Fibroblast of lung (primary cell): ENCODE measurements at regions not wholly inside any gene's neighbourhood (a gene's known extent, or its start where the extent isn't known, plus 50 kb on each side); places are given as distances from the start of the nearest gene placed in this dataset.

ENCODE experiments used
- DNase-seq, 2 donors: peaks; one replicate each; pipeline versions ENCODE4 v3.0.0 to v3.0.0-alpha.2; 2010; ENCODE audit warnings: low read depth in 2 of 2
- H2AFZ ChIP-seq: 2 replicates; pipeline ENCODE4 v1.5.1; 2012; ENCODE audit warnings: low read length, control low read depth, inconsistent platforms
- H3K27ac ChIP-seq: 2 replicates; pipeline ENCODE4 v1.5.1; 2011; ENCODE audit warnings: low read length, control low read depth; ENCODE audit not compliant: insufficient read depth
- H3K27me3 ChIP-seq: 2 replicates; pipeline ENCODE4 v1.5.1; 2011; ENCODE audit warnings: mild to moderate bottlenecking, low read length; ENCODE audit not compliant: control insufficient read depth, insufficient read depth
- H3K36me3 ChIP-seq: 2 replicates; pipeline ENCODE4 v1.5.1; 2011; ENCODE audit warnings: low read length; ENCODE audit not compliant: control insufficient read depth, insufficient read depth
- H3K4me1 ChIP-seq: 2 replicates; pipeline ENCODE4 v1.5.1; 2011; ENCODE audit warnings: low read length; ENCODE audit not compliant: control insufficient read depth, insufficient read depth; ENCODE audit errors: extremely low read depth
- H3K4me2 ChIP-seq: 2 replicates; pipeline ENCODE4 v1.5.1; 2011; ENCODE audit warnings: low read length, control low read depth; ENCODE audit not compliant: insufficient read depth; ENCODE audit errors: extremely low read depth
- H3K4me3 ChIP-seq, 4 experiments: fragments of 200-600 bp in 1 of 4; sonication (generic) in 1 of 4; replicated peaks in 1 of 4; 2 replicates each; pipeline ENCODE4 v1.5.1; 2011 to 2016; ENCODE audit warnings: low read length in 4 of 4, low read depth in 3 of 4, mild to moderate bottlenecking in 3 of 4, control low read depth in 2 of 4, inconsistent platforms in 1 of 4, mixed read lengths in 1 of 4; ENCODE audit not compliant: insufficient read depth in 1 of 4; ENCODE audit errors: control extremely low read depth in 1 of 4
- H3K79me2 ChIP-seq: 2 replicates; pipeline ENCODE4 v1.5.1; 2012; ENCODE audit warnings: mild to moderate bottlenecking, low read length, inconsistent platforms; ENCODE audit not compliant: control insufficient read depth, insufficient read depth
- H3K9ac ChIP-seq: 2 replicates; pipeline ENCODE4 v1.5.1; 2011; ENCODE audit warnings: mild to moderate bottlenecking, low read length, control low read depth; ENCODE audit not compliant: insufficient read depth
- H3K9me3 ChIP-seq: 2 replicates; pipeline ENCODE4 v1.5.1; 2012; ENCODE audit warnings: low read depth, low read length; ENCODE audit not compliant: control insufficient read depth, insufficient read depth
- H4K20me1 ChIP-seq: 2 replicates; pipeline ENCODE4 v1.5.1; 2011; ENCODE audit warnings: low read length; ENCODE audit not compliant: control insufficient read depth, insufficient read depth; ENCODE audit errors: extremely low read depth
- CTCF ChIP-seq, 2 donors: IDR thresholded peaks in 1 of 2; conservative IDR thresholded peaks in 1 of 2; 1 replicate in 1 of 2; 2 replicates in 1 of 2; pipeline ENCODE4 v1.5.1; 2011 to 2012; ENCODE audit warnings: low read length in 2 of 2, control low read depth in 1 of 2, inconsistent platforms in 1 of 2, low read depth in 1 of 2, mild to moderate bottlenecking in 1 of 2
- EZH2 ChIP-seq: IDR thresholded peaks from 2 replicates; pipeline ENCODE4 v1.5.1; 2012; ENCODE audit warnings: low read length, control low read depth, mild to moderate bottlenecking; ENCODE audit errors: missing control alignments

- no peaks in the 10 kb centered on the region for H4K20me1 ChIP-seq
- no peaks in the 10 kb centered on the region for H3K9me3 ChIP-seq
- H3K27me3 ChIP-seq = no peaks in the 10 kb centered on the region
- no peak overlapping the region for H2AFZ ChIP-seq
- no peaks in the 10 kb centered on the region for H3K36me3 ChIP-seq
- H3K79me2 ChIP-seq = no peaks in the 10 kb centered on the region
- no peak overlapping the region for H3K9ac ChIP-seq
- no peak for TF ChIP-seq EZH2
- TF ChIP-seq CTCF (conservative IDR thresholded peaks at IDR 0.05 in 1 of 2, IDR thresholded peaks at IDR 0.05 in 1 of 2; ENCODE audit: low read depth in 1 of 2, low read length in 2 of 2) = no peak
- peak; percentile 62 to 98 for DNase-seq
- H3K4me1 ChIP-seq = peaks cover 6% of the 10 kb centered on the region
- H3K27ac ChIP-seq = peak overlapping the region; percentile 37
- H3K4me2 ChIP-seq = peak overlapping the region; percentile 30
- H3K4me3 ChIP-seq = no peak overlapping the region
Observed at GRCh38 chr5:82405161-82405560, 127.0 kb upstream of the RPS23 start.

- Histone ChIP-seq H3K9ac (no peak overlapping the region), H3K4me2 (no peak overlapping the region), H3K4me3 (no peak overlapping the region), H3K36me3 (no peaks in the 10 kb centered on the region), H4K20me1 (no peaks in the 10 kb centered on the region), H3K27me3 (no peaks in the 10 kb centered on the region), H3K4me1 (peaks cover 6% of the 10 kb centered on the region), H3K79me2 (no peaks in the 10 kb centered on the region), H2AFZ (no peak overlapping the region), H3K27ac (no peak overlapping the region), H3K9me3 (no peaks in the 10 kb centered on the region)
- no peak for DNase-seq
- TF ChIP-seq CTCF (conservative IDR thresholded peaks at IDR 0.05 in 1 of 2, IDR thresholded peaks at IDR 0.05 in 1 of 2; ENCODE audit: low read depth in 1 of 2, low read length in 2 of 2) (no peak), EZH2 (no peak)
Observed at GRCh38 chr5:82404382-82404945, 126.3 kb upstream of the RPS23 start.

- no peak for DNase-seq
- no peak overlapping the region for H3K4me3 ChIP-seq
- no peaks in the 10 kb centered on the region for H3K27me3 ChIP-seq
- H3K9me3 ChIP-seq = no peaks in the 10 kb centered on the region
- no peaks in the 10 kb centered on the region for H3K79me2 ChIP-seq
- peaks cover 6% of the 10 kb centered on the region for H3K4me1 ChIP-seq
- TF ChIP-seq CTCF (conservative IDR thresholded peaks at IDR 0.05 in 1 of 2, IDR thresholded peaks at IDR 0.05 in 1 of 2; ENCODE audit: low read depth in 1 of 2, low read length in 2 of 2) (no peak), EZH2 (no peak)
- H2AFZ ChIP-seq = no peak overlapping the region
- no peaks in the 10 kb centered on the region for H4K20me1 ChIP-seq
- no peak overlapping the region for H3K9ac ChIP-seq
- no peaks in the 10 kb centered on the region for H3K36me3 ChIP-seq
- no peak overlapping the region for H3K4me2 ChIP-seq
- no peak overlapping the region for H3K27ac ChIP-seq
Observed at GRCh38 chr5:82403724-82404123, 125.6 kb upstream of the RPS23 start.
